ENCODE measurements at regions not wholly inside any gene's neighbourhood (a gene's known extent, or its start where the extent isn't known, plus 50 kb on each side); places are given as distances from the start of the nearest gene placed in this dataset.

GRCh38 chr15:61687124-61687523 is 373.1 kb downstream of the VPS13C start:
- no peak for TF ChIP-seq CTCF (conservative IDR thresholded peaks at IDR 0.05; ENCODE audit: low read depth, low read length)
- no peak for TF ChIP-seq RAD21 (IDR thresholded peaks at IDR 0.05; ENCODE audit: low read length)
- no peak for TF ChIP-seq MAZ (IDR thresholded peaks at IDR 0.05; ENCODE audit: borderline replicate concordance, low read depth, low read length)
